OCI-LY1 (cell line): ENCODE measurements at regions not wholly inside any gene's neighbourhood (a gene's known extent, or its start where the extent isn't known, plus 50 kb on each side); places are given as distances from the start of the nearest gene placed in this dataset.

ENCODE experiments used
- EZH2 ChIP-seq: fragments of 200-600 bp; sonication (generic), shearing (Covaris generic); IDR thresholded peaks from 2 replicates; pipeline ENCODE4 v1.8.0; 2017; ENCODE audit warnings: borderline replicate concordance, mixed run types, mild to moderate bottlenecking, antibody characterized with exemption, low read length, moderate library complexity, mixed read lengths
- TF ChIP-seq, protein P1 (sequence below): fragments of 200-600 bp; sonication (generic), shearing (Covaris generic); IDR thresholded peaks from 2 replicates; pipeline ENCODE4 v1.5.1; 2017; ENCODE audit warnings: mild to moderate bottlenecking, antibody characterized with exemption, low read length, moderate library complexity, mixed read lengths

DNA sequence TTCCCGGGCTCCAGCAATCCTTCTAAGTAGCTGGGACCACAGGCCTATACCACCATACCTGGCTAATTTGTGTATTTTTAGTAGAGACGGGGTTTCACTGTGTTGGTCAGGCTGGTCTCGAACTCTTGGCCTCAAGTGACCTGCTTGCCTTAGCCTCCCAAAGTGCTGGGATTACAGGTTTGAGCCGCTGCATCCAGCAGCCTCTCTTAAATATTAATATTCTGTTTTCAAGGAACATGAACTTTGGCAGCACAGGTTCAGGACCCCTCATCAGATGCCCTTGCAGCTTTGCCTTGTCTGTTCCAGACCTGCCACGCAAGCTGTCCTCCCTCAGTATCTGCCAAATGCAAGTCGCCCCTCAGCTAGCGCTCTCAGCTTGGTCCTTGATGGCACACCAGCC lies 166.8 kb downstream of the KCTD15 start:
- TF ChIP-seq, protein P1, sequence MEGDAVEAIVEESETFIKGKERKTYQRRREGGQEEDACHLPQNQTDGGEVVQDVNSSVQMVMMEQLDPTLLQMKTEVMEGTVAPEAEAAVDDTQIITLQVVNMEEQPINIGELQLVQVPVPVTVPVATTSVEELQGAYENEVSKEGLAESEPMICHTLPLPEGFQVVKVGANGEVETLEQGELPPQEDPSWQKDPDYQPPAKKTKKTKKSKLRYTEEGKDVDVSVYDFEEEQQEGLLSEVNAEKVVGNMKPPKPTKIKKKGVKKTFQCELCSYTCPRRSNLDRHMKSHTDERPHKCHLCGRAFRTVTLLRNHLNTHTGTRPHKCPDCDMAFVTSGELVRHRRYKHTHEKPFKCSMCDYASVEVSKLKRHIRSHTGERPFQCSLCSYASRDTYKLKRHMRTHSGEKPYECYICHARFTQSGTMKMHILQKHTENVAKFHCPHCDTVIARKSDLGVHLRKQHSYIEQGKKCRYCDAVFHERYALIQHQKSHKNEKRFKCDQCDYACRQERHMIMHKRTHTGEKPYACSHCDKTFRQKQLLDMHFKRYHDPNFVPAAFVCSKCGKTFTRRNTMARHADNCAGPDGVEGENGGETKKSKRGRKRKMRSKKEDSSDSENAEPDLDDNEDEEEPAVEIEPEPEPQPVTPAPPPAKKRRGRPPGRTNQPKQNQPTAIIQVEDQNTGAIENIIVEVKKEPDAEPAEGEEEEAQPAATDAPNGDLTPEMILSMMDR, result no peak
- TF ChIP-seq EZH2, result no peak
